ENCODE measurements at regions not wholly inside any gene's neighbourhood (a gene's known extent, or its start where the extent isn't known, plus 50 kb on each side); places are given as distances from the start of the nearest gene placed in this dataset.
"Not testable (repeated sequence)": the region's sequence is repeated elsewhere in the genome, so short reads cannot be mapped to it uniquely, and the experiment has no call there.

GRCh38 chr12:111154147-111154834, 214.6 kb downstream of the PHETA1 start:
- no peak for DNase-seq (ENCODE audit: low read depth)

GRCh38 chr12:111152561-111152960, 216.3 kb downstream of the PHETA1 start:
- no peak for DNase-seq (ENCODE audit: low read depth)

GRCh38 chr12:111150921-111151840, 217.7 kb downstream of the PHETA1 start:
- no peak for DNase-seq (ENCODE audit: low read depth)

- DNase-seq (ENCODE audit: low read depth) = no peak
Observed at GRCh38 chr12:111150360-111150759, 218.5 kb downstream of the PHETA1 start.

GRCh38 chr12:111149299-111149698, 219.6 kb downstream of the PHETA1 start:
- DNase-seq (ENCODE audit: low read depth) = no peak

GRCh38 chr12:111148005-111148404, 220.9 kb downstream of the PHETA1 start:
- no peak for DNase-seq (ENCODE audit: low read depth)

- no peak for DNase-seq (ENCODE audit: low read depth)
Observed at GRCh38 chr12:111143271-111143670, 222.9 kb upstream of the MYL2 start.

GRCh38 chr12:111141205-111141604, 220.8 kb upstream of the MYL2 start:
- DNase-seq (ENCODE audit: low read depth) = no peak

- DNase-seq (ENCODE audit: low read depth) = no peak
Observed at GRCh38 chr12:111138016-111138415, 217.6 kb upstream of the MYL2 start.

GRCh38 chr12:111135293-111135832, 215.0 kb upstream of the MYL2 start:
- no peak for DNase-seq (ENCODE audit: low read depth)

GRCh38 chr12:111130336-111130735, 210.0 kb upstream of the MYL2 start:
- no peak for DNase-seq (ENCODE audit: low read depth)

GRCh38 chr12:111129149-111129767, 208.9 kb upstream of the MYL2 start:
- DNase-seq (ENCODE audit: low read depth) = no peak

- DNase-seq (ENCODE audit: low read depth) = no peak
Observed at GRCh38 chr12:111126331-111126730, 206.0 kb upstream of the MYL2 start.

- DNase-seq (ENCODE audit: low read depth) = no peak
Observed at GRCh38 chr12:111124183-111124582, 203.8 kb upstream of the MYL2 start.

GRCh38 chr12:111123390-111123789, 203.0 kb upstream of the MYL2 start:
- no peak for DNase-seq (ENCODE audit: low read depth)

GRCh38 chr12:111122458-111122878, 202.1 kb upstream of the MYL2 start:
- no peak for DNase-seq (ENCODE audit: low read depth)

- DNase-seq (ENCODE audit: low read depth) = no peak
Observed at GRCh38 chr12:111121840-111122239, 201.5 kb upstream of the MYL2 start.

- DNase-seq (ENCODE audit: low read depth) = no peak
Observed at GRCh38 chr12:111120578-111120977, 200.2 kb upstream of the MYL2 start.

GRCh38 chr12:111117017-111117416, 196.6 kb upstream of the MYL2 start:
- DNase-seq (ENCODE audit: low read depth) = no peak

- DNase-seq (ENCODE audit: low read depth) = not testable (repeated sequence)
Observed at GRCh38 chr12:111113313-111113712, 192.9 kb upstream of the MYL2 start.

GRCh38 chr12:111112311-111113098, 192.1 kb upstream of the MYL2 start:
- DNase-seq (ENCODE audit: low read depth) = no peak

GRCh38 chr12:111111681-111112080, 191.3 kb upstream of the MYL2 start:
- no peak for DNase-seq (ENCODE audit: low read depth)
